WTC11 (cell line): ENCODE measurements at regions not wholly inside any gene's neighbourhood (a gene's known extent, or its start where the extent isn't known, plus 50 kb on each side); places are given as distances from the start of the nearest gene placed in this dataset.

Source experiments
- ATAC-seq: fragments of 200-7000 bp; cut with Tn5 transposase; 2 replicates; pipeline ENCODE4 v1.10.0; 2021; ENCODE audit warnings: mild to moderate bottlenecking, moderate library complexity
- CTCF ChIA-PET: fragments of 300-600 bp; sonication (Branson Sonifier 250); formaldehyde crosslinking; loops from one replicate; lab custom pipeline; 2021; ENCODE audit warnings: antibody characterized with exemption; lab: Charles Lee
- POLR2A ChIA-PET: fragments of 350-600 bp; sonication (Branson Sonifier 250); formaldehyde crosslinking; loops from one replicate; lab custom pipeline; 2021; ENCODE audit warnings: antibody characterized with exemption; lab: Charles Lee
- DNase-seq: peaks from one replicate; pipeline ENCODE4 v3.0.0; 2021; ENCODE audit warnings: low spot score
- H3K27ac Mint-ChIP-seq: 2 replicates; pipeline ENCODE4 v1.8.0; 2021; ENCODE audit warnings: mixed read lengths
- H3K27me3 Mint-ChIP-seq: 2 replicates; pipeline ENCODE4 v1.8.0; 2021; ENCODE audit warnings: low read depth, mild to moderate bottlenecking, moderate library complexity, mixed read lengths
- H3K36me3 Mint-ChIP-seq: 2 replicates; pipeline ENCODE4 v1.8.0; 2021; ENCODE audit warnings: mixed read lengths
- H3K4me1 Mint-ChIP-seq: 2 replicates; pipeline ENCODE4 v1.8.0; 2022; ENCODE audit warnings: mixed read lengths
- H3K4me3 Mint-ChIP-seq: 2 replicates; pipeline ENCODE4 v1.8.0; 2021; ENCODE audit warnings: mild to moderate bottlenecking, moderate library complexity, mixed read lengths
- H3K9me3 Mint-ChIP-seq: 2 replicates; pipeline ENCODE4 v1.8.0; 2021; ENCODE audit warnings: mixed read lengths
- ARID4B ChIP-seq: sonication (generic); formaldehyde crosslinking; IDR thresholded peaks from 2 replicates; pipeline ENCODE4 v1.8.0; 2023; ENCODE audit warnings: missing genetic modification reagents, mild to moderate bottlenecking, borderline replicate concordance
- ATF6 ChIP-seq: sonication (generic); formaldehyde crosslinking; IDR thresholded peaks from 2 replicates; pipeline ENCODE4 v1.8.1; 2023; ENCODE audit warnings: mild to moderate bottlenecking, missing genetic modification reagents
- CREM ChIP-seq: sonication (generic); formaldehyde crosslinking; IDR thresholded peaks from 2 replicates; pipeline ENCODE4 v1.8.1; 2022; ENCODE audit warnings: mild to moderate bottlenecking, missing genetic modification reagents, moderate library complexity
- FOXJ3 ChIP-seq: sonication (generic); formaldehyde crosslinking; IDR thresholded peaks from 2 replicates; pipeline ENCODE4 v1.9.0; 2021; ENCODE audit warnings: missing genetic modification reagents, mild to moderate bottlenecking, borderline replicate concordance
- FOXP1 ChIP-seq: sonication (generic); formaldehyde crosslinking; IDR thresholded peaks from 2 replicates; pipeline ENCODE4 v1.8.0; 2022; ENCODE audit warnings: missing genetic modification reagents, mild to moderate bottlenecking, moderate library complexity, borderline replicate concordance
- GRHL2 ChIP-seq: fragments of 250-450 bp; sonication (Bioruptor Pico); IDR thresholded peaks from 2 replicates; pipeline ENCODE4 v1.8.0; 2022; ENCODE audit warnings: mild to moderate bottlenecking, moderate library complexity; ENCODE audit not compliant: insufficient replicate concordance, severe bottlenecking
- MLX ChIP-seq: sonication (generic); formaldehyde crosslinking; IDR thresholded peaks from 2 replicates; pipeline ENCODE4 v1.8.1; 2023; ENCODE audit warnings: mild to moderate bottlenecking, missing genetic modification reagents, moderate library complexity
- OVOL2 ChIP-seq: fragments of 250-450 bp; sonication (Bioruptor Pico); IDR thresholded peaks from 2 replicates; pipeline ENCODE4 v1.9.0; 2021; ENCODE audit warnings: mild to moderate bottlenecking, borderline replicate concordance
- ZNF121 ChIP-seq: sonication (generic); formaldehyde crosslinking; IDR thresholded peaks from 2 replicates; pipeline ENCODE4 v1.8.0; 2023; ENCODE audit warnings: missing genetic modification reagents
- ZNF423 ChIP-seq: fragments of 250-450 bp; sonication (Bioruptor Pico); IDR thresholded peaks from 2 replicates; pipeline ENCODE4 v2.1.2; 2022; ENCODE audit warnings: mild to moderate bottlenecking, moderate library complexity
- TF ChIP-seq, protein P1 (sequence below): fragments of 250-450 bp; sonication (Bioruptor Pico); IDR thresholded peaks from 2 replicates; pipeline ENCODE4 v1.8.0; 2021; ENCODE audit warnings: mild to moderate bottlenecking
- TF ChIP-seq, protein P2 (sequence below): fragments of 250-450 bp; sonication (Bioruptor Pico); IDR thresholded peaks from 2 replicates; pipeline ENCODE4 v1.9.0; 2021; ENCODE audit warnings: mild to moderate bottlenecking, borderline replicate concordance

GRCh38 chr6:21970569-21971300, 326.1 kb downstream of the PRL start:
- Mint-ChIP-seq H3K36me3 (peaks cover 22% of the 10 kb centered on the region), H3K4me1 (peaks cover 53% of the 10 kb centered on the region), H3K9me3 (peaks cover 26% of the 10 kb centered on the region), H3K4me3 (no peak overlapping the region), H3K27me3 (no peaks in the 10 kb centered on the region), H3K27ac (no peak overlapping the region)
- POLR2A ChIA-PET, result interaction anchor here (0.8 kb wide), 1 partner anchor 23 kb away, joined by 3 read pairs; no protein-coding TSS in a partner anchor
- ATAC-seq, result no peak
- no peak for DNase-seq
- CTCF ChIA-PET, result interaction anchor here (0.6 kb wide), 2 partner anchors 15 to 354 kb away, joined by 3 read pairs; no protein-coding TSS in a partner anchor
- TF ChIP-seq ATF6 (CRISPR knock-in tag) (no peak), CREM (no peak), ZNF121 (0 out of 2 replicates have a peak, but pooled peaks have one; percentile 80), FOXP1 (CRISPR knock-in tag) (no peak)

DNA sequence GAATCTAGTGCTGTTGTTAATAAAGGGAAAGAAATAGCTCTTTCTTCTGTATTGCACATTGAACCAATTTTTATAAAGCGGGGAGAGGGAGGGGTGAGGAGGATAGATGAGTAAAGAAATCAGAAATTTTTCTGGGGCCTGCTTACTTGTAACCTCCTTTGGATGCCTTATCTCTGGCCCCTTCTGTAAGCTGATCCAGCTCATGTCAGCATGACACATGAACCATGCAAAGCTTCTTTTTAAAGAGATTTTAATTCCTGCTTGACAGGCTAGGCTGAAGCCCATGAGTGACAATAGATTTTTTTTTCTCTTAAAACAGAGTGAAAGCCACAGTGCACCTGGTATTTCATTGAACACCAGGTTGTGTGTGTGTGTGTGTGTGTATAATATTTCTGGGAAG, 325.3 kb downstream of the PRL start:
- Mint-ChIP-seq H3K9me3 (peaks cover 26% of the 10 kb centered on the region), H3K4me1 (peaks cover 45% of the 10 kb centered on the region), H3K36me3 (peaks cover 24% of the 10 kb centered on the region), H3K4me3 (no peak overlapping the region), H3K27ac (no peak overlapping the region), H3K27me3 (no peaks in the 10 kb centered on the region)
- ATAC-seq, result no peak
- TF ChIP-seq, protein P1, sequence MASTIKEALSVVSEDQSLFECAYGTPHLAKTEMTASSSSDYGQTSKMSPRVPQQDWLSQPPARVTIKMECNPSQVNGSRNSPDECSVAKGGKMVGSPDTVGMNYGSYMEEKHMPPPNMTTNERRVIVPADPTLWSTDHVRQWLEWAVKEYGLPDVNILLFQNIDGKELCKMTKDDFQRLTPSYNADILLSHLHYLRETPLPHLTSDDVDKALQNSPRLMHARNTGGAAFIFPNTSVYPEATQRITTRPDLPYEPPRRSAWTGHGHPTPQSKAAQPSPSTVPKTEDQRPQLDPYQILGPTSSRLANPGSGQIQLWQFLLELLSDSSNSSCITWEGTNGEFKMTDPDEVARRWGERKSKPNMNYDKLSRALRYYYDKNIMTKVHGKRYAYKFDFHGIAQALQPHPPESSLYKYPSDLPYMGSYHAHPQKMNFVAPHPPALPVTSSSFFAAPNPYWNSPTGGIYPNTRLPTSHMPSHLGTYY (CRISPR knock-in tag), result no peak
- TF ChIP-seq MLX (CRISPR knock-in tag) (no peak), ARID4B (no peak), OVOL2 (CRISPR knock-in tag) (no peak), ZNF423 (CRISPR knock-in tag) (no peak), GRHL2 (CRISPR knock-in tag) (no peak), ATF6 (CRISPR knock-in tag) (no peak), FOXJ3 (CRISPR knock-in tag) (no peak)
- TF ChIP-seq, protein P2, sequence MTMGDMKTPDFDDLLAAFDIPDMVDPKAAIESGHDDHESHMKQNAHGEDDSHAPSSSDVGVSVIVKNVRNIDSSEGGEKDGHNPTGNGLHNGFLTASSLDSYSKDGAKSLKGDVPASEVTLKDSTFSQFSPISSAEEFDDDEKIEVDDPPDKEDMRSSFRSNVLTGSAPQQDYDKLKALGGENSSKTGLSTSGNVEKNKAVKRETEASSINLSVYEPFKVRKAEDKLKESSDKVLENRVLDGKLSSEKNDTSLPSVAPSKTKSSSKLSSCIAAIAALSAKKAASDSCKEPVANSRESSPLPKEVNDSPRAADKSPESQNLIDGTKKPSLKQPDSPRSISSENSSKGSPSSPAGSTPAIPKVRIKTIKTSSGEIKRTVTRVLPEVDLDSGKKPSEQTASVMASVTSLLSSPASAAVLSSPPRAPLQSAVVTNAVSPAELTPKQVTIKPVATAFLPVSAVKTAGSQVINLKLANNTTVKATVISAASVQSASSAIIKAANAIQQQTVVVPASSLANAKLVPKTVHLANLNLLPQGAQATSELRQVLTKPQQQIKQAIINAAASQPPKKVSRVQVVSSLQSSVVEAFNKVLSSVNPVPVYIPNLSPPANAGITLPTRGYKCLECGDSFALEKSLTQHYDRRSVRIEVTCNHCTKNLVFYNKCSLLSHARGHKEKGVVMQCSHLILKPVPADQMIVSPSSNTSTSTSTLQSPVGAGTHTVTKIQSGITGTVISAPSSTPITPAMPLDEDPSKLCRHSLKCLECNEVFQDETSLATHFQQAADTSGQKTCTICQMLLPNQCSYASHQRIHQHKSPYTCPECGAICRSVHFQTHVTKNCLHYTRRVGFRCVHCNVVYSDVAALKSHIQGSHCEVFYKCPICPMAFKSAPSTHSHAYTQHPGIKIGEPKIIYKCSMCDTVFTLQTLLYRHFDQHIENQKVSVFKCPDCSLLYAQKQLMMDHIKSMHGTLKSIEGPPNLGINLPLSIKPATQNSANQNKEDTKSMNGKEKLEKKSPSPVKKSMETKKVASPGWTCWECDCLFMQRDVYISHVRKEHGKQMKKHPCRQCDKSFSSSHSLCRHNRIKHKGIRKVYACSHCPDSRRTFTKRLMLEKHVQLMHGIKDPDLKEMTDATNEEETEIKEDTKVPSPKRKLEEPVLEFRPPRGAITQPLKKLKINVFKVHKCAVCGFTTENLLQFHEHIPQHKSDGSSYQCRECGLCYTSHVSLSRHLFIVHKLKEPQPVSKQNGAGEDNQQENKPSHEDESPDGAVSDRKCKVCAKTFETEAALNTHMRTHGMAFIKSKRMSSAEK (CRISPR knock-in tag), result no peak
- CTCF ChIA-PET, result interaction anchor here (0.6 to 1.5 kb wide), 3 partner anchors 15 to 383 kb away, joined by 3 to 5 read pairs (median 3); no protein-coding TSS in a partner anchor
- POLR2A ChIA-PET, result interaction anchor here (0.8 kb wide), 1 partner anchor 22 kb away, joined by 3 read pairs; no protein-coding TSS in a partner anchor
- DNase-seq, result no peak
